ENCODE measurements at regions not wholly inside any gene's neighbourhood (a gene's known extent, or its start where the extent isn't known, plus 50 kb on each side); places are given as distances from the start of the nearest gene placed in this dataset.

- H3K27me3 ChIP-seq: no peaks in the 10 kb centered on the region
- 86 to 87% methylated on average over 1 of the region's 1 CpG for WGBS, 2 donors
- H3K9me3 ChIP-seq: no peaks in the 10 kb centered on the region
- DNase-seq (ENCODE audit: low spot score in 2 of 2): no peak
- H3K27ac ChIP-seq: no peak overlapping the region
- H3K4me3 ChIP-seq: no peak overlapping the region
- no peaks in the 10 kb centered on the region for H3K4me1 ChIP-seq
- no peaks in the 10 kb centered on the region for H3K36me3 ChIP-seq
- TF ChIP-seq, protein P1, sequence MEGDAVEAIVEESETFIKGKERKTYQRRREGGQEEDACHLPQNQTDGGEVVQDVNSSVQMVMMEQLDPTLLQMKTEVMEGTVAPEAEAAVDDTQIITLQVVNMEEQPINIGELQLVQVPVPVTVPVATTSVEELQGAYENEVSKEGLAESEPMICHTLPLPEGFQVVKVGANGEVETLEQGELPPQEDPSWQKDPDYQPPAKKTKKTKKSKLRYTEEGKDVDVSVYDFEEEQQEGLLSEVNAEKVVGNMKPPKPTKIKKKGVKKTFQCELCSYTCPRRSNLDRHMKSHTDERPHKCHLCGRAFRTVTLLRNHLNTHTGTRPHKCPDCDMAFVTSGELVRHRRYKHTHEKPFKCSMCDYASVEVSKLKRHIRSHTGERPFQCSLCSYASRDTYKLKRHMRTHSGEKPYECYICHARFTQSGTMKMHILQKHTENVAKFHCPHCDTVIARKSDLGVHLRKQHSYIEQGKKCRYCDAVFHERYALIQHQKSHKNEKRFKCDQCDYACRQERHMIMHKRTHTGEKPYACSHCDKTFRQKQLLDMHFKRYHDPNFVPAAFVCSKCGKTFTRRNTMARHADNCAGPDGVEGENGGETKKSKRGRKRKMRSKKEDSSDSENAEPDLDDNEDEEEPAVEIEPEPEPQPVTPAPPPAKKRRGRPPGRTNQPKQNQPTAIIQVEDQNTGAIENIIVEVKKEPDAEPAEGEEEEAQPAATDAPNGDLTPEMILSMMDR (IDR thresholded peaks at IDR 0.05): no peak
- TF ChIP-seq EP300 (IDR thresholded peaks at IDR 0.05): no peak
- TF ChIP-seq POLR2A (IDR thresholded peaks at IDR 0.05): no peak
Measured at GRCh38 chr18:40325988-40326387, 1629.0 kb upstream of the PIK3C3 start.

GRCh38 chr18:40314199-40314598 lies 1640.8 kb upstream of the PIK3C3 start:
- 66 to 69% methylated on average over 2 of the region's 2 CpGs for WGBS, 2 donors
- TF ChIP-seq EP300 (IDR thresholded peaks at IDR 0.05) (no peak), POLR2A (IDR thresholded peaks at IDR 0.05) (no peak)
- TF ChIP-seq, protein P1 (IDR thresholded peaks at IDR 0.05): no peak
- no peak for DNase-seq (ENCODE audit: low spot score in 2 of 2)
- Histone ChIP-seq H3K36me3 (no peaks in the 10 kb centered on the region), H3K4me1 (no peaks in the 10 kb centered on the region), H3K27ac (no peak overlapping the region), H3K9me3 (no peaks in the 10 kb centered on the region), H3K4me3 (no peak overlapping the region), H3K27me3 (no peaks in the 10 kb centered on the region)

GRCh38 chr18:40313030-40313642 lies 1641.9 kb upstream of the PIK3C3 start:
- Histone ChIP-seq H3K27me3 (no peaks in the 10 kb centered on the region), H3K9me3 (no peaks in the 10 kb centered on the region), H3K4me1 (no peaks in the 10 kb centered on the region), H3K36me3 (no peaks in the 10 kb centered on the region), H3K27ac (no peak overlapping the region), H3K4me3 (no peak overlapping the region)
- WGBS, 2 donors: 91 to 92% methylated on average over 11 of the region's 11 CpGs
- DNase-seq (ENCODE audit: low spot score in 2 of 2): no peak
- no peak for TF ChIP-seq EP300 (IDR thresholded peaks at IDR 0.05)
- no peak for TF ChIP-seq POLR2A (IDR thresholded peaks at IDR 0.05)
- TF ChIP-seq, protein P1 (IDR thresholded peaks at IDR 0.05): no peak

- no peak for DNase-seq (ENCODE audit: low spot score in 2 of 2)
- Histone ChIP-seq H3K27me3 (no peaks in the 10 kb centered on the region), H3K4me3 (no peak overlapping the region), H3K9me3 (peaks cover 0 to 10% (median 0%) of the 10 kb centered on the region in 4 donors), H3K36me3 (no peaks in the 10 kb centered on the region), H3K4me1 (no peaks in the 10 kb centered on the region), H3K27ac (no peak overlapping the region)
- 89 to 94% methylated on average over 3 of the region's 3 CpGs for WGBS, 2 donors
- TF ChIP-seq POLR2A (IDR thresholded peaks at IDR 0.05): no peak
- no peak for TF ChIP-seq EP300 (IDR thresholded peaks at IDR 0.05)
- TF ChIP-seq, protein P1 (IDR thresholded peaks at IDR 0.05): no peak
Measured at GRCh38 chr18:40307627-40308026, 1647.4 kb upstream of the PIK3C3 start.

DNA sequence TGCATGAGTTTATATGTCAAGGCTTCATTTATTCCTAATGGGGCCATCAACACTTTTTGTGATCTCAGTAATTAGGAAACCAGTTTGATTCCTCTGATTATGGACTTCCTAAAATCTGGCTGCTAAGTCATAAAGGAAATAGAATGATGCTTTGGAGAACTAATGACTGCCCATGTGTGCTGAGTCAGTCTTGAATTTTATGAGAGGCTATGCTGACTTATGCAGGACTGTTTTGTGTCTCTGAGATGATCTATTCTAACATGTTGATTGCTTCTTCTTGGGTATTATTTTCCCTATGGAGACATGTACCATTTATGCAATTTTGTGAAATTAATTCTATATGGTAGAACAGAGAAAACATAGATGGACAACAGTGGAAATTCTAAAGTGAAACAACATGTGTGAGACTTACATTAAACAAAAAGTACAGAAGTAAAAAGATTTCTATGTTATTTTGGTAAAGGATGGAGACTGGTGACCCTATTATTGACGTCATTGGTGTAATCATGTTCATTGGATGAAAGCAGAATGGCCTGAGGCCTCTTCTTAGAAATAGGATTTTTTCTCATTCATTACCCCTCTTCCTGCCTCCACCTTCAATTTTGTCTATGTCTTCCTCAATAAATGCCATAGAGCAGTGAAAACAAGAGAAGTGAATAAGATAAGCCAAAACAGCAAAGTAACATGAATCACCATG lies 1658.2 kb upstream of the PIK3C3 start:
- H3K4me1 ChIP-seq: no peaks in the 10 kb centered on the region
- H3K27ac ChIP-seq: no peak overlapping the region
- 44 to 61% methylated on average over 1 of the region's 1 CpG for WGBS, 2 donors
- no peak for DNase-seq (ENCODE audit: low spot score in 2 of 2)
- no peak overlapping the region for H3K4me3 ChIP-seq
- H3K27me3 ChIP-seq: no peaks in the 10 kb centered on the region
- H3K36me3 ChIP-seq: no peaks in the 10 kb centered on the region
- TF ChIP-seq EP300 (IDR thresholded peaks at IDR 0.05) (no peak), POLR2A (IDR thresholded peaks at IDR 0.05) (no peak)
- TF ChIP-seq, protein P1 (IDR thresholded peaks at IDR 0.05): no peak
- no peaks in the 10 kb centered on the region for H3K9me3 ChIP-seq
